Lower lobe of right lung (tissue), 2 donors: ENCODE measurements at regions not wholly inside any gene's neighbourhood (a gene's known extent, or its start where the extent isn't known, plus 50 kb on each side); places are given as distances from the start of the nearest gene placed in this dataset.
"Not testable (repeated sequence)": the region's sequence is repeated elsewhere in the genome, so short reads cannot be mapped to it uniquely, and the experiment has no call there.

ENCODE experiments used
- ATAC-seq, 2 donors: fragments of 200-7000 bp; cut with Tn5 transposase; one replicate each; pipeline ENCODE4 v1.9.1; 2020 to 2022; ENCODE audit warnings: mild to moderate bottlenecking in 2 of 2, moderate library complexity in 2 of 2
- DNase-seq: peaks from one replicate; pipeline ENCODE4 v3.0.0-alpha.2; 2020
- H3K27ac ChIP-seq: fragments of 200-600 bp; one replicate; pipeline ENCODE4 v1.8.0; 2022
- H3K27me3 ChIP-seq: fragments of 200-600 bp; one replicate; pipeline ENCODE4 v1.8.0; 2022; ENCODE audit warnings: low read depth
- H3K36me3 ChIP-seq: fragments of 200-600 bp; one replicate; pipeline ENCODE4 v1.8.0; 2022; ENCODE audit warnings: mild to moderate bottlenecking
- H3K4me1 ChIP-seq: fragments of 200-600 bp; one replicate; pipeline ENCODE4 v1.8.0; 2022
- H3K4me3 ChIP-seq: fragments of 200-600 bp; one replicate; pipeline ENCODE4 v1.8.0; 2022; ENCODE audit warnings: mild to moderate bottlenecking
- H3K9me3 ChIP-seq: fragments of 200-600 bp; one replicate; pipeline ENCODE4 v1.8.0; 2022
- intact Hi-C: fragments of 100-400 bp; cut with DNase I; formaldehyde crosslinking; loops from one replicate; pipeline ENCODE4 v1.11.0; 2022
- TF ChIP-seq, protein P1 (sequence below): fragments of 200-600 bp; IDR thresholded peaks from one replicate; pipeline ENCODE4 v1.8.0; 2022; ENCODE audit warnings: antibody characterized with exemption, mild to moderate bottlenecking
- donor health status: DM: no; HTN: yes; CAD: no; lungs with severe emphysema.

DNA sequence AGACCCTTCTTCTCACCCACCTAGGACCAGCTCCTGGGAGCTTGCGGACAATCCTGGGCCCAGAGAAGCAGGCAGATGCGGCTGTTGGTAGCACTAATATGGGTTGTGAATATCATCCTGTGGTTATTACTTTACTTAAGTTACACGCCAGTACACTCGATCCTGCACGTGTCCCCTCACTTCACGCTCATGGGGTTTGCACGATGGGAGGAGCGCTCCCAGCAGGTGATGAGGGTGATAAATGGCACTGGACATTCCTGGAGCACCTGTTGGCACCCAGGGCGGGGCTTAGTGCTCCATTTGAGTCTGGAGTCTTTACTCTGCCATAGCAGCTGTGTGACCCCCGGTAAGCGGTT lies 335.1 kb downstream of the PREX1 start:
- intact Hi-C loops: no loop called here
- TF ChIP-seq, protein P1, sequence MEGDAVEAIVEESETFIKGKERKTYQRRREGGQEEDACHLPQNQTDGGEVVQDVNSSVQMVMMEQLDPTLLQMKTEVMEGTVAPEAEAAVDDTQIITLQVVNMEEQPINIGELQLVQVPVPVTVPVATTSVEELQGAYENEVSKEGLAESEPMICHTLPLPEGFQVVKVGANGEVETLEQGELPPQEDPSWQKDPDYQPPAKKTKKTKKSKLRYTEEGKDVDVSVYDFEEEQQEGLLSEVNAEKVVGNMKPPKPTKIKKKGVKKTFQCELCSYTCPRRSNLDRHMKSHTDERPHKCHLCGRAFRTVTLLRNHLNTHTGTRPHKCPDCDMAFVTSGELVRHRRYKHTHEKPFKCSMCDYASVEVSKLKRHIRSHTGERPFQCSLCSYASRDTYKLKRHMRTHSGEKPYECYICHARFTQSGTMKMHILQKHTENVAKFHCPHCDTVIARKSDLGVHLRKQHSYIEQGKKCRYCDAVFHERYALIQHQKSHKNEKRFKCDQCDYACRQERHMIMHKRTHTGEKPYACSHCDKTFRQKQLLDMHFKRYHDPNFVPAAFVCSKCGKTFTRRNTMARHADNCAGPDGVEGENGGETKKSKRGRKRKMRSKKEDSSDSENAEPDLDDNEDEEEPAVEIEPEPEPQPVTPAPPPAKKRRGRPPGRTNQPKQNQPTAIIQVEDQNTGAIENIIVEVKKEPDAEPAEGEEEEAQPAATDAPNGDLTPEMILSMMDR: no peak
- Histone ChIP-seq H3K27me3 (peaks cover 8% of the 10 kb centered on the region), H3K4me3 (no peak overlapping the region), H3K4me1 (no peaks in the 10 kb centered on the region), H3K36me3 (no peaks in the 10 kb centered on the region), H3K9me3 (no peaks in the 10 kb centered on the region), H3K27ac (no peak overlapping the region)
- no peak for ATAC-seq
- DNase-seq: no peak

DNA sequence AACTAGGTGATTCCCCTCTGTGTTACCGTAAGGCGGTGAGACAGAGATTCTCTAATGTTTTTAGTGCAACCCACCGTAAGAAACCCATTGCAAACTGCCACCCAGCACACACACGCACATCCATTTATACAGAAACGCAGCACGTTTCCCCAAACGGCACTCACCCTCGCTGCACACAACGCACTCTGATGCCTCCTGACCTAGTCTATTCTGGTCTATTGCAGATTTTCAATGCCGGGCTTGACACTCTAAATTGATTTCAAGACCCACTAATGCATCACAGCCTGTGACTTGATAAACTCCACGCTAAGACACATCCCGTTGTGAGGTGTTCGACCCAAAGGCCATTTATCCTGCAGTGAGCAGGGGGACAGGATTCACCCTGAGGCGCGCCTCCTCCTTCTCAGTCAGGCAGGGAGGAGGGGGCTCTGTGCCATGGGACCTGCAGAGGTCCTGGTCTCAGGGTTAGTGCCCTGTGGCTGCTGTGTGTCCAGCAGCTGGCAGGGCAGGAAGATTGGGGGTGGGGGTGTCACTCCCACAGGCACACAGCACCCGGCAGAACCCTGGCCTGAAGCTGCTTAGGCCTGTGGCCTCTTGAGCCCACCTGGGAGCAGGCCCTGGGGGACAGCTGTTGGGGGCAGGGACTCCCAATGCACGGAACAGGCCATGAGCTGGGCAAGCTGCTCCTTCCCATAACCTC lies 335.6 kb downstream of the PREX1 start:
- intact Hi-C loops: no loop called here
- Histone ChIP-seq H3K4me3 (no peak overlapping the region), H3K36me3 (no peaks in the 10 kb centered on the region), H3K27ac (no peak overlapping the region), H3K27me3 (peaks cover 8% of the 10 kb centered on the region), H3K4me1 (no peaks in the 10 kb centered on the region), H3K9me3 (no peaks in the 10 kb centered on the region)
- ATAC-seq (no peak), DNase-seq (no peak)
- TF ChIP-seq, protein P1: no peak

DNA sequence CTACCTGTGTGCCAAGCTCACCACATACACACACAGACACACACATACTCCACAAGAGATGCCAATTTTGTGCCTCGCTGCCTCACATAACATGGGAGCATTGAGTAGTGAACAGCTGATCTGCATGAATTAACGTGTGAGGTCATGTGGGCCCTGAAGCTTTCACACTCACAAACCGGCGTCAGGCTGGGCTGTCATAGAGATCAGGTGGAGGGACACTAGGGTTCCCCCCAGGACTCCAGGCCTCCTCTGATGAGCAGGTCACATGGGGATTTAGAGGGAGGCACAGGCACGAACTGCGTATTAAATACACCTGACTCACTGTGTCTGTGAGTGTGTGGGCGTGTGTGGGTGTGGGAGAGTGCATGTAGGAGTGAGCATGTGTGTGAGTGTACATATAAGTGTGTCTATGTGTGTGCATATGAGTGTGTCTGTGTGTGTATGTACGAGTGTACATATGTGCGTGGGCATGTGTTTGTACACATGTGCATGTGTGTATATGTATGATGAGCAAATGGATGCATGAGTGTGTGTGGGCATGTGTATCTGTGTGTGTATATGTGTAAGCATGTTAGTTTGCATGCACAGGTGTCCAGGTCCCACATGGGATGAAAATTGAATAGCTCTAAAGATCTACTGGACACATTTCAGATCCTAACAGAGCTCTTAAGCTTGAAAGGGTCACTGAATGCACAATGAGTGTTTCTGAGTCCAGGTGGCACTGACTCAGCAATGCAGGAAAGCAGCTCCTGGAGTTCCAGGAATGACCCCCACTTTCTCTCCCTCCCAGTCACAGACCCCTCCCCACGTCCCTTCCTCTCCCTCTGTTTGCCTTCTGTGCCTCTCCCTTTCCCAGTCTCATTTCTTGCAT lies 336.6 kb downstream of the PREX1 start:
- Histone ChIP-seq H3K4me1 (no peaks in the 10 kb centered on the region), H3K4me3 (no peak overlapping the region), H3K36me3 (no peaks in the 10 kb centered on the region), H3K27ac (no peak overlapping the region), H3K27me3 (peaks cover 8% of the 10 kb centered on the region), H3K9me3 (no peaks in the 10 kb centered on the region)
- TF ChIP-seq, protein P1: no peak
- intact Hi-C loops: no loop called here
- DNase-seq: no peak
- no peak for ATAC-seq

DNA sequence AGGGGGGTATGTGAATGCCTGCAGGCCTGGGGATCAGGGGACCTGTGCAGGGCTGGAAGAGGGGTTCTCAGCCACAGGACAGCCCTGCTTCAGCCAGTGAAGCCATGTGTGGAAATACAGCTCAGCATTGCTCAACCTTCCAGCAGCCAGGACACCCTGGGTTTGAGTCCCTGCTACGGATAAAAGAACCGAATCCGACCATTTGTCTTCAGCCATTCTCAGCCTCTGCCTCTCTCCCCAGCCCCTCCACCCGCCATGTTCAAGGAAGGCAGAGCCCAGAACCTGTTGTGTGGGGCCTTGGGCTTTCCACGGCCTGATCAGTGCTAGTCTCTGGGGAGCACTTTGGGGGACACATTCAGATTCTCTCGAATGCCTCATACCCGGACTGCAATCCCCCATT lies 337.5 kb downstream of the PREX1 start:
- H3K4me3 ChIP-seq, DNase-seq, intact Hi-C loops, H3K9me3 ChIP-seq, H3K27me3 ChIP-seq, H3K4me1 ChIP-seq, ATAC-seq, H3K36me3 ChIP-seq, H3K27ac ChIP-seq: not testable (repeated sequence)

DNA sequence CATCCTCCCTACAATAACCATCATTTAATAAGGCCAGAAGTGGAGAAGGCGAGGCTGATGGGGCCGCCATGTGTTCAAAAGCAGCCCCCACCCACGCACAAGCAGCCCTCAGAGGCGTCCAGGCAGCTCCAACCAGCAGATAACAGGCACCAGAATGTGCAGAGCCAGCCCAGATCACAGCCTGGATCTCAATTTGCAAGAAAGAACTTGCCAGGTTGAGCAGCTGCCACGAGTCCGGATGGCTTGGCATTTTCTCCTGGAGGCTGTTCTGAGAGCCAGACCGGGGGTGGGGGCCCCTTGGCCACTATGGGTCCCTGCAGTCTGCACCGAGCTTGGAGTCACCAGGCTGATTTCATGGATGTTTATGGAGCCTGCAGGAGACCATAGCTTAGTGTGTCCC lies 338.1 kb downstream of the PREX1 start:
- Histone ChIP-seq H3K27me3 (peaks cover 8% of the 10 kb centered on the region), H3K27ac (no peak overlapping the region)
- no peak for DNase-seq

More for the DNA sequence above, 338.1 kb downstream of the PREX1 start:
- intact Hi-C loops: no loop called here
- no peaks in the 10 kb centered on the region for H3K9me3 ChIP-seq
- no peak overlapping the region for H3K4me3 ChIP-seq
- no peak for ATAC-seq
- no peaks in the 10 kb centered on the region for H3K4me1 ChIP-seq
- TF ChIP-seq, protein P1: no peak
- H3K36me3 ChIP-seq: no peaks in the 10 kb centered on the region
